ENCODE measurements at regions not wholly inside any gene's neighbourhood (a gene's known extent, or its start where the extent isn't known, plus 50 kb on each side); places are given as distances from the start of the nearest gene placed in this dataset.

- TF ChIP-seq, protein P1, sequence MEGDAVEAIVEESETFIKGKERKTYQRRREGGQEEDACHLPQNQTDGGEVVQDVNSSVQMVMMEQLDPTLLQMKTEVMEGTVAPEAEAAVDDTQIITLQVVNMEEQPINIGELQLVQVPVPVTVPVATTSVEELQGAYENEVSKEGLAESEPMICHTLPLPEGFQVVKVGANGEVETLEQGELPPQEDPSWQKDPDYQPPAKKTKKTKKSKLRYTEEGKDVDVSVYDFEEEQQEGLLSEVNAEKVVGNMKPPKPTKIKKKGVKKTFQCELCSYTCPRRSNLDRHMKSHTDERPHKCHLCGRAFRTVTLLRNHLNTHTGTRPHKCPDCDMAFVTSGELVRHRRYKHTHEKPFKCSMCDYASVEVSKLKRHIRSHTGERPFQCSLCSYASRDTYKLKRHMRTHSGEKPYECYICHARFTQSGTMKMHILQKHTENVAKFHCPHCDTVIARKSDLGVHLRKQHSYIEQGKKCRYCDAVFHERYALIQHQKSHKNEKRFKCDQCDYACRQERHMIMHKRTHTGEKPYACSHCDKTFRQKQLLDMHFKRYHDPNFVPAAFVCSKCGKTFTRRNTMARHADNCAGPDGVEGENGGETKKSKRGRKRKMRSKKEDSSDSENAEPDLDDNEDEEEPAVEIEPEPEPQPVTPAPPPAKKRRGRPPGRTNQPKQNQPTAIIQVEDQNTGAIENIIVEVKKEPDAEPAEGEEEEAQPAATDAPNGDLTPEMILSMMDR (IDR thresholded peaks at IDR 0.05 in 2 of 3, conservative IDR thresholded peaks at IDR 0.05 in 1 of 3; ENCODE audit: borderline replicate concordance in 1 of 3, insufficient read depth in 1 of 3, low read depth in 2 of 3, low read length in 2 of 3), result no peak
- TF ChIP-seq CEBPB (IDR thresholded peaks at IDR 0.05; ENCODE audit: low read depth) (no peak), RAD21 (IDR thresholded peaks at IDR 0.05; ENCODE audit: low read depth) (no peak), POLR2AphosphoS5 (IDR thresholded peaks at IDR 0.05; ENCODE audit: low read depth, low read length) (no peak), SRF (IDR thresholded peaks at IDR 0.05; ENCODE audit: low read depth) (no peak), EZH2 (IDR thresholded peaks at IDR 0.05) (no peak), POLR2A (IDR thresholded peaks at IDR 0.05; ENCODE audit: borderline replicate concordance, extremely low read depth, insufficient read depth, insufficient read length) (no peak), ZNF274 (IDR thresholded peaks at IDR 0.05; ENCODE audit: low read depth, low read length) (no peak)
- TF ChIP-seq, protein P2, sequence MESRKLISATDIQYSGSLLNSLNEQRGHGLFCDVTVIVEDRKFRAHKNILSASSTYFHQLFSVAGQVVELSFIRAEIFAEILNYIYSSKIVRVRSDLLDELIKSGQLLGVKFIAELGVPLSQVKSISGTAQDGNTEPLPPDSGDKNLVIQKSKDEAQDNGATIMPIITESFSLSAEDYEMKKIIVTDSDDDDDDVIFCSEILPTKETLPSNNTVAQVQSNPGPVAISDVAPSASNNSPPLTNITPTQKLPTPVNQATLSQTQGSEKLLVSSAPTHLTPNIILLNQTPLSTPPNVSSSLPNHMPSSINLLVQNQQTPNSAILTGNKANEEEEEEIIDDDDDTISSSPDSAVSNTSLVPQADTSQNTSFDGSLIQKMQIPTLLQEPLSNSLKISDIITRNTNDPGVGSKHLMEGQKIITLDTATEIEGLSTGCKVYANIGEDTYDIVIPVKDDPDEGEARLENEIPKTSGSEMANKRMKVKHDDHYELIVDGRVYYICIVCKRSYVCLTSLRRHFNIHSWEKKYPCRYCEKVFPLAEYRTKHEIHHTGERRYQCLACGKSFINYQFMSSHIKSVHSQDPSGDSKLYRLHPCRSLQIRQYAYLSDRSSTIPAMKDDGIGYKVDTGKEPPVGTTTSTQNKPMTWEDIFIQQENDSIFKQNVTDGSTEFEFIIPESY (IDR thresholded peaks at IDR 0.05; ENCODE audit: extremely low read depth, insufficient replicate concordance, low read length), result no peak
These were observed 1399.9 kb upstream of the B3GALT2 start for GRCh38 chr1:194586302-194586701.

All from HCT116 (cell line).